Glutamatergic neuron (in vitro differentiated cells): ENCODE measurements at regions not wholly inside any gene's neighbourhood (a gene's known extent, or its start where the extent isn't known, plus 50 kb on each side); places are given as distances from the start of the nearest gene placed in this dataset.

Source experiments
- DNase-seq: peaks from one replicate; pipeline ENCODE4 v3.0.0; 2022
- H3K27ac Mint-ChIP-seq: one replicate; pipeline ENCODE4 v1.8.0; 2020; ENCODE audit warnings: mild to moderate bottlenecking, mixed read lengths, inconsistent platforms; ENCODE audit not compliant: unreplicated experiment
- H3K27me3 Mint-ChIP-seq: one replicate; pipeline ENCODE4 v1.8.0; 2020; ENCODE audit warnings: mild to moderate bottlenecking, moderate library complexity, mixed read lengths, inconsistent platforms; ENCODE audit not compliant: unreplicated experiment
- H3K36me3 Mint-ChIP-seq: one replicate; pipeline ENCODE4 v1.8.0; 2020; ENCODE audit warnings: mild to moderate bottlenecking, mixed read lengths, inconsistent platforms; ENCODE audit not compliant: unreplicated experiment
- H3K4me1 Mint-ChIP-seq: one replicate; pipeline ENCODE4 v1.8.0; 2020; ENCODE audit warnings: mild to moderate bottlenecking, low read depth, mixed read lengths, inconsistent platforms; ENCODE audit not compliant: unreplicated experiment
- H3K4me3 Mint-ChIP-seq: one replicate; pipeline ENCODE4 v1.8.0; 2020; ENCODE audit warnings: mild to moderate bottlenecking, mixed read lengths, inconsistent platforms; ENCODE audit not compliant: unreplicated experiment
- H3K9me3 Mint-ChIP-seq: one replicate; pipeline ENCODE4 v1.8.0; 2020; ENCODE audit warnings: mild to moderate bottlenecking, moderate library complexity, mixed read lengths, inconsistent platforms; ENCODE audit not compliant: unreplicated experiment
- CTCF ChIP-seq: fragments of 200-600 bp; sonication (generic); IDR thresholded peaks from one replicate; pipeline ENCODE4 v1.5.0; 2021; ENCODE audit not compliant: partially characterized antibody, unreplicated experiment

GRCh38 chr4:34043131-34043530 is 2201.2 kb downstream of the ARAP2 start:
- no peak for DNase-seq
- Mint-ChIP-seq H3K27me3 (no peaks in the 10 kb centered on the region), H3K9me3 (no peaks in the 10 kb centered on the region), H3K36me3 (peaks cover 5% of the 10 kb centered on the region), H3K27ac (no peak overlapping the region), H3K4me1 (peaks cover 4% of the 10 kb centered on the region), H3K4me3 (no peak overlapping the region)
- no peak for TF ChIP-seq CTCF

- no peak overlapping the region for H3K27ac Mint-ChIP-seq
- H3K27me3 Mint-ChIP-seq, result peaks cover 4% of the 10 kb centered on the region
- H3K36me3 Mint-ChIP-seq, result no peaks in the 10 kb centered on the region
- H3K9me3 Mint-ChIP-seq, result peaks cover 13% of the 10 kb centered on the region
- H3K4me3 Mint-ChIP-seq, result no peak overlapping the region
- H3K4me1 Mint-ChIP-seq, result peaks cover 27% of the 10 kb centered on the region
- DNase-seq, result no peak
- TF ChIP-seq CTCF, result no peak
These were observed 2197.7 kb downstream of the ARAP2 start for GRCh38 chr4:34046580-34046979.

- Mint-ChIP-seq H3K27me3 (peaks cover 4% of the 10 kb centered on the region), H3K4me1 (peaks cover 27% of the 10 kb centered on the region), H3K36me3 (no peaks in the 10 kb centered on the region), H3K27ac (peak overlapping the region; percentile 75), H3K9me3 (peaks cover 13% of the 10 kb centered on the region), H3K4me3 (peak overlapping the region; percentile 20)
- no peak for TF ChIP-seq CTCF
- no peak for DNase-seq
These were observed 2197.0 kb downstream of the ARAP2 start for GRCh38 chr4:34047363-34047762.

- no peak for TF ChIP-seq CTCF
- Mint-ChIP-seq H3K27me3 (no peaks in the 10 kb centered on the region), H3K4me3 (no peak overlapping the region)
These were observed 2178.2 kb downstream of the ARAP2 start for GRCh38 chr4:34066126-34066525.

GRCh38 chr4:34091451-34091850 is 2152.9 kb downstream of the ARAP2 start:
- no peak for DNase-seq
- Mint-ChIP-seq H3K4me3 (no peak overlapping the region), H3K4me1 (no peaks in the 10 kb centered on the region), H3K36me3 (no peaks in the 10 kb centered on the region), H3K27ac (no peak overlapping the region), H3K27me3 (no peaks in the 10 kb centered on the region), H3K9me3 (no peaks in the 10 kb centered on the region)
- no peak for TF ChIP-seq CTCF

More at GRCh38 chr4:34066126-34066525, 2178.2 kb downstream of the ARAP2 start:
- no peak for DNase-seq
- Mint-ChIP-seq H3K4me1 (no peaks in the 10 kb centered on the region), H3K9me3 (no peaks in the 10 kb centered on the region), H3K27ac (no peak overlapping the region), H3K36me3 (no peaks in the 10 kb centered on the region)
